ENCODE measurements at regions not wholly inside any gene's neighbourhood (a gene's known extent, or its start where the extent isn't known, plus 50 kb on each side); places are given as distances from the start of the nearest gene placed in this dataset.

GRCh38 chr13:83691966-83692365 lies 190.3 kb downstream of the SLITRK1 start:
- H2BK20ac ChIP-seq (ENCODE audit: low read depth, low read length), result no peak overlapping the region
- no peak overlapping the region for H2BK120ac ChIP-seq (ENCODE audit: low read depth, low read length)
- dilution Hi-C loops (cut with HindIII; ENCODE audit: low sequenced_read_pairs, unreplicated experiment), result no loop called here
- no peak overlapping the region for H3K9ac ChIP-seq (ENCODE audit: low read depth, low read length)
- no peaks in the 10 kb centered on the region for H3K36me3 ChIP-seq (ENCODE audit: control insufficient read depth, insufficient read depth, low read length)
- no peak overlapping the region for H4K5ac ChIP-seq (ENCODE audit: low read depth, low read length)
- no peak overlapping the region for H4K91ac ChIP-seq (ENCODE audit: insufficient read depth, low read depth, low read length)
- in situ Hi-C loops (cut with MboI; ENCODE audit: low sequenced_read_pairs), result no loop called here
- no peak overlapping the region for H3K4ac ChIP-seq (ENCODE audit: low read depth, low read length)
- no peak for TF ChIP-seq BHLHE40 (IDR thresholded peaks at IDR 0.05; ENCODE audit: low read depth, low read length)
- no peak for TF ChIP-seq MXI1 (IDR thresholded peaks at IDR 0.05; ENCODE audit: borderline replicate concordance, low read depth, low read length)
- no peak for TF ChIP-seq SMC3 (IDR thresholded peaks at IDR 0.05; ENCODE audit: low read depth, low read length)
- no peak for TF ChIP-seq CEBPB (IDR thresholded peaks at IDR 0.05; ENCODE audit: low read depth, low read length)
- no peak for TF ChIP-seq RCOR1 (IDR thresholded peaks at IDR 0.05; ENCODE audit: insufficient replicate concordance, low read length)
- TF ChIP-seq MAZ (IDR thresholded peaks at IDR 0.05; ENCODE audit: borderline replicate concordance, low read depth, low read length), result no peak
- TF ChIP-seq USF2 (IDR thresholded peaks at IDR 0.05; ENCODE audit: low read depth, low read length), result no peak
- TF ChIP-seq POLR2A (IDR thresholded peaks at IDR 0.05; ENCODE audit: low read depth, low read length), result no peak
- no peak for TF ChIP-seq CHD1 (IDR thresholded peaks at IDR 0.05; ENCODE audit: low read depth, low read length)
- no peak for TF ChIP-seq FOS (IDR thresholded peaks at IDR 0.05; ENCODE audit: low read depth, low read length)
- DNase-seq (no peak), ATAC-seq (ENCODE audit: low read depth) (no peak)
- no peaks in the 10 kb centered on the region for H3K79me1 ChIP-seq (ENCODE audit: low read depth in 1 of 2, low read length in 2 of 2)
- H3K23ac ChIP-seq (ENCODE audit: low read depth, low read length), result no peak overlapping the region
- no peak overlapping the region for H3K4me3 ChIP-seq (ENCODE audit: insufficient read depth, low read depth, low read length)
- H3K4me1 ChIP-seq (ENCODE audit: control insufficient read depth, insufficient read depth, low read length), result no peaks in the 10 kb centered on the region
- H2AK5ac ChIP-seq (ENCODE audit: low read depth, low read length), result no peak overlapping the region
- no peak overlapping the region for H4K8ac ChIP-seq (ENCODE audit: low read depth in 2 of 2, low read length in 2 of 2)
- no peak overlapping the region for H2AFZ ChIP-seq (replicated peaks; ENCODE audit: low read length, poor library complexity)
- POLR2A ChIA-PET (ENCODE audit: unreplicated experiment), result no interaction called here
- H2BK15ac ChIP-seq (ENCODE audit: low read depth, low read length), result no peak overlapping the region
- H2AK9ac ChIP-seq (replicated peaks; ENCODE audit: low read depth, low read length, poor library complexity), result no peak overlapping the region
- H4K20me1 ChIP-seq (ENCODE audit: insufficient read depth, low read length), result no peaks in the 10 kb centered on the region
- no peaks in the 10 kb centered on the region for H3K9me1 ChIP-seq (ENCODE audit: insufficient read depth, low read length)
- H3K18ac ChIP-seq (ENCODE audit: low read depth, low read length), result no peak overlapping the region
- intact Hi-C loops (cut with micrococcal nuclease), result no loop called here
- no peaks in the 10 kb centered on the region for H3K9me3 ChIP-seq (ENCODE audit: control insufficient read depth, insufficient read depth, low read length)
- CTCF ChIA-PET, result interaction anchor here (0.5 to 0.6 kb wide), 2 partner anchors 52 to 416 kb away, joined by 3 to 4 read pairs; no protein-coding TSS in a partner anchor
- H3K14ac ChIP-seq (replicated peaks; ENCODE audit: low read depth, low read length), result no peak overlapping the region
- H2BK5ac ChIP-seq (ENCODE audit: low read depth, low read length, poor library complexity, severe bottlenecking), result no peak overlapping the region
- WGBS, 2 experiments (ENCODE audit: extremely low coverage in 2 of 2, insufficient read length in 1 of 2), result no CpG with 5 or more reads among the region's 1 CpG
- no peak overlapping the region for H3K4me2 ChIP-seq (ENCODE audit: low read depth, low read length)
- no peak overlapping the region for H3K27ac ChIP-seq (ENCODE audit: insufficient read depth, low read length)
- no peaks in the 10 kb centered on the region for H3K27me3 ChIP-seq (ENCODE audit: control insufficient read depth, insufficient read depth, low read length)
- BruUV-seq (replicated peaks), result no TSS peak
- no peak overlapping the region for H3K56ac ChIP-seq (ENCODE audit: extremely low read depth, insufficient read depth, low read length)

Data from IMR-90 (cell line).